GM23338 (cell line): ENCODE measurements at regions not wholly inside any gene's neighbourhood (a gene's known extent, or its start where the extent isn't known, plus 50 kb on each side); places are given as distances from the start of the nearest gene placed in this dataset.

Experiments used
- ATAC-seq: fragments of 200-7000 bp; cut with Tn5 transposase; 3 replicates; pipeline ENCODE4 v1.9.1; 2020
- DNase-seq: peaks from one replicate; pipeline ENCODE4 v3.0.0-alpha.2; 2015; ENCODE audit warnings: low spot score
- H2AFZ ChIP-seq: fragments of 200-600 bp; sonication (generic); 2 replicates; pipeline ENCODE4 v1.8.0; 2016; ENCODE audit warnings: antibody characterized with exemption, mild to moderate bottlenecking, moderate library complexity
- H3F3A ChIP-seq: fragments of 200-600 bp; sonication (generic); replicated peaks from 2 replicates; pipeline ENCODE4 v1.8.0; 2017; ENCODE audit warnings: antibody characterized with exemption, mixed run types, low read depth
- H3K27ac ChIP-seq: fragments of 200-600 bp; sonication (generic); 2 replicates; pipeline ENCODE4 v1.6.1; 2016; ENCODE audit warnings: low read depth
- H3K27me3 ChIP-seq: fragments of 200-600 bp; sonication (generic); 2 replicates; pipeline ENCODE4 v1.8.0; 2016; ENCODE audit warnings: mild to moderate bottlenecking, mixed run types, moderate library complexity; ENCODE audit not compliant: insufficient read depth
- H3K36me3 ChIP-seq: fragments of 200-600 bp; sonication (generic); 2 replicates; pipeline ENCODE4 v1.8.0; 2016; ENCODE audit warnings: mild to moderate bottlenecking; ENCODE audit not compliant: insufficient read depth
- H3K4me1 ChIP-seq: fragments of 200-600 bp; sonication (generic); 2 replicates; pipeline ENCODE4 v1.8.0; 2016; ENCODE audit warnings: mild to moderate bottlenecking, moderate library complexity; ENCODE audit not compliant: insufficient read depth
- H3K4me2 ChIP-seq: fragments of 200-600 bp; sonication (generic); 2 replicates; pipeline ENCODE4 v1.7.1; 2017; ENCODE audit warnings: mixed run types
- H3K4me3 ChIP-seq: fragments of 200-600 bp; sonication (generic); 2 replicates; pipeline ENCODE4 v1.6.1; 2016; ENCODE audit warnings: mixed run types
- H3K79me2 ChIP-seq: fragments of 200-600 bp; sonication (generic); replicated peaks from 2 replicates; pipeline ENCODE4 v1.8.0; 2017; ENCODE audit warnings: mild to moderate bottlenecking; ENCODE audit not compliant: insufficient read depth
- H3K9me2 ChIP-seq: fragments of 200-600 bp; sonication (generic); 2 replicates; pipeline ENCODE4 v1.8.0; 2017; ENCODE audit not compliant: insufficient read depth
- H4K20me1 ChIP-seq: fragments of 200-600 bp; sonication (generic); replicated peaks from 2 replicates; pipeline ENCODE4 v1.8.0; 2017; ENCODE audit warnings: mild to moderate bottlenecking; ENCODE audit not compliant: insufficient read depth
- H3K27ac Mint-ChIP-seq: 2 replicates; pipeline ENCODE4 v1.8.0; 2020; ENCODE audit warnings: inconsistent platforms, mild to moderate bottlenecking, moderate library complexity, mixed read lengths
- H3K27me3 Mint-ChIP-seq: 3 replicates; pipeline ENCODE4 v1.8.0; 2022; ENCODE audit warnings: low read depth, mild to moderate bottlenecking, moderate library complexity, mixed read lengths, inconsistent platforms; ENCODE audit not compliant: insufficient read depth, poor library complexity
- H3K36me3 Mint-ChIP-seq: 3 replicates; pipeline ENCODE4 v1.8.0; 2021; ENCODE audit warnings: low read depth, mild to moderate bottlenecking, inconsistent platforms, moderate library complexity, mixed read lengths
- H3K4me1 Mint-ChIP-seq: 3 replicates; pipeline ENCODE4 v1.8.0; 2020; ENCODE audit warnings: mild to moderate bottlenecking, inconsistent platforms, mixed read lengths
- H3K4me3 Mint-ChIP-seq: 3 replicates; pipeline ENCODE4 v1.8.0; 2021; ENCODE audit warnings: moderate library complexity, mild to moderate bottlenecking, inconsistent platforms, mixed read lengths
- H3K9me3 Mint-ChIP-seq: 3 replicates; pipeline ENCODE4 v1.8.0; 2020; ENCODE audit warnings: moderate library complexity, mild to moderate bottlenecking, inconsistent platforms, mixed read lengths
- ETS1 ChIP-seq: IDR thresholded peaks from 2 replicates; pipeline ENCODE4 v1.6.1; 2016; ENCODE audit warnings: antibody characterized with exemption
- EZH2 ChIP-seq: fragments of 200-600 bp; sonication (generic); IDR thresholded peaks from one replicate; pipeline ENCODE4 v1.8.0; 2017; ENCODE audit warnings: antibody characterized with exemption, mild to moderate bottlenecking, low read depth; ENCODE audit not compliant: unreplicated experiment
- EZH2phosphoT487 ChIP-seq: fragments of 200-600 bp; sonication (generic); IDR thresholded peaks from one replicate; pipeline ENCODE4 v1.8.1; 2018; ENCODE audit warnings: antibody characterized with exemption; ENCODE audit not compliant: unreplicated experiment
- JUNB ChIP-seq: IDR thresholded peaks from one replicate; pipeline ENCODE4 v1.6.1; 2016; ENCODE audit warnings: antibody characterized with exemption; ENCODE audit not compliant: unreplicated experiment
- NANOG ChIP-seq: IDR thresholded peaks from 2 replicates; pipeline ENCODE4 v1.6.1; 2016; ENCODE audit warnings: antibody characterized with exemption, borderline replicate concordance
- POLR2AphosphoS5 ChIP-seq: IDR thresholded peaks from 2 replicates; pipeline ENCODE4 v1.6.1; 2016; ENCODE audit warnings: antibody characterized with exemption, low read depth
- REST ChIP-seq: IDR thresholded peaks from one replicate; pipeline ENCODE4 v1.6.1; 2018; ENCODE audit warnings: antibody characterized with exemption; ENCODE audit not compliant: unreplicated experiment
- STAT1 ChIP-seq: IDR thresholded peaks from one replicate; pipeline ENCODE4 v1.6.1; 2016; ENCODE audit warnings: antibody characterized with exemption; ENCODE audit not compliant: unreplicated experiment
- TF ChIP-seq, protein P1 (sequence below): fragments of 250-450 bp; sonication (Bioruptor Pico); IDR thresholded peaks from 2 replicates; pipeline ENCODE4 v1.5.0; 2020; ENCODE audit warnings: mild to moderate bottlenecking, moderate library complexity
- TF ChIP-seq, protein P2 (sequence below), 2 experiments: fragments of 200-600 bp in 1 of 2; sonication (generic) in 1 of 2; conservative IDR thresholded peaks; 2 replicates each; pipeline versions ENCODE4 v1.5.1 to v1.6.1; 2016 to 2017; ENCODE audit warnings: antibody characterized with exemption in 2 of 2, low read depth in 2 of 2, mild to moderate bottlenecking in 2 of 2, moderate library complexity in 1 of 2

DNA sequence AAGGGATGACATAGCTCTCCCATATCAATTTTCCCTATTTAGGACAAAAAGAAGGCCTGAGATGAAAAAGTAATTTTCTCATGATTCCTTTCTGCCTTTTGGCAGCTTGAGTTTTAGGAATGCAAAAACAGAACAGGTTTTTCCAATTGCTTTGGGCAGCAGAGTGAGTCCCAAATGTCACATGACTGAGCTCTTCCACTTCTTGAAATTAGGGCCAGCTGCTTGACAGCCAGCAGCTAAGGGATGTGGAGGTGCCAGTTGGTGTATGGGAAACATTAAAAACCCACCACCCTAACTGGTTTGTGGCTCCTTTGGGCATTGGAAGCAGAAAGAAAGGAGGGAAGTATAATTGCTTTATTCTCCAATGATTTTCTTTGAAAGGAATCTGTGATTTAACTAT lies 133.8 kb upstream of the FAM20A start (continued):
- TF ChIP-seq, protein P1, sequence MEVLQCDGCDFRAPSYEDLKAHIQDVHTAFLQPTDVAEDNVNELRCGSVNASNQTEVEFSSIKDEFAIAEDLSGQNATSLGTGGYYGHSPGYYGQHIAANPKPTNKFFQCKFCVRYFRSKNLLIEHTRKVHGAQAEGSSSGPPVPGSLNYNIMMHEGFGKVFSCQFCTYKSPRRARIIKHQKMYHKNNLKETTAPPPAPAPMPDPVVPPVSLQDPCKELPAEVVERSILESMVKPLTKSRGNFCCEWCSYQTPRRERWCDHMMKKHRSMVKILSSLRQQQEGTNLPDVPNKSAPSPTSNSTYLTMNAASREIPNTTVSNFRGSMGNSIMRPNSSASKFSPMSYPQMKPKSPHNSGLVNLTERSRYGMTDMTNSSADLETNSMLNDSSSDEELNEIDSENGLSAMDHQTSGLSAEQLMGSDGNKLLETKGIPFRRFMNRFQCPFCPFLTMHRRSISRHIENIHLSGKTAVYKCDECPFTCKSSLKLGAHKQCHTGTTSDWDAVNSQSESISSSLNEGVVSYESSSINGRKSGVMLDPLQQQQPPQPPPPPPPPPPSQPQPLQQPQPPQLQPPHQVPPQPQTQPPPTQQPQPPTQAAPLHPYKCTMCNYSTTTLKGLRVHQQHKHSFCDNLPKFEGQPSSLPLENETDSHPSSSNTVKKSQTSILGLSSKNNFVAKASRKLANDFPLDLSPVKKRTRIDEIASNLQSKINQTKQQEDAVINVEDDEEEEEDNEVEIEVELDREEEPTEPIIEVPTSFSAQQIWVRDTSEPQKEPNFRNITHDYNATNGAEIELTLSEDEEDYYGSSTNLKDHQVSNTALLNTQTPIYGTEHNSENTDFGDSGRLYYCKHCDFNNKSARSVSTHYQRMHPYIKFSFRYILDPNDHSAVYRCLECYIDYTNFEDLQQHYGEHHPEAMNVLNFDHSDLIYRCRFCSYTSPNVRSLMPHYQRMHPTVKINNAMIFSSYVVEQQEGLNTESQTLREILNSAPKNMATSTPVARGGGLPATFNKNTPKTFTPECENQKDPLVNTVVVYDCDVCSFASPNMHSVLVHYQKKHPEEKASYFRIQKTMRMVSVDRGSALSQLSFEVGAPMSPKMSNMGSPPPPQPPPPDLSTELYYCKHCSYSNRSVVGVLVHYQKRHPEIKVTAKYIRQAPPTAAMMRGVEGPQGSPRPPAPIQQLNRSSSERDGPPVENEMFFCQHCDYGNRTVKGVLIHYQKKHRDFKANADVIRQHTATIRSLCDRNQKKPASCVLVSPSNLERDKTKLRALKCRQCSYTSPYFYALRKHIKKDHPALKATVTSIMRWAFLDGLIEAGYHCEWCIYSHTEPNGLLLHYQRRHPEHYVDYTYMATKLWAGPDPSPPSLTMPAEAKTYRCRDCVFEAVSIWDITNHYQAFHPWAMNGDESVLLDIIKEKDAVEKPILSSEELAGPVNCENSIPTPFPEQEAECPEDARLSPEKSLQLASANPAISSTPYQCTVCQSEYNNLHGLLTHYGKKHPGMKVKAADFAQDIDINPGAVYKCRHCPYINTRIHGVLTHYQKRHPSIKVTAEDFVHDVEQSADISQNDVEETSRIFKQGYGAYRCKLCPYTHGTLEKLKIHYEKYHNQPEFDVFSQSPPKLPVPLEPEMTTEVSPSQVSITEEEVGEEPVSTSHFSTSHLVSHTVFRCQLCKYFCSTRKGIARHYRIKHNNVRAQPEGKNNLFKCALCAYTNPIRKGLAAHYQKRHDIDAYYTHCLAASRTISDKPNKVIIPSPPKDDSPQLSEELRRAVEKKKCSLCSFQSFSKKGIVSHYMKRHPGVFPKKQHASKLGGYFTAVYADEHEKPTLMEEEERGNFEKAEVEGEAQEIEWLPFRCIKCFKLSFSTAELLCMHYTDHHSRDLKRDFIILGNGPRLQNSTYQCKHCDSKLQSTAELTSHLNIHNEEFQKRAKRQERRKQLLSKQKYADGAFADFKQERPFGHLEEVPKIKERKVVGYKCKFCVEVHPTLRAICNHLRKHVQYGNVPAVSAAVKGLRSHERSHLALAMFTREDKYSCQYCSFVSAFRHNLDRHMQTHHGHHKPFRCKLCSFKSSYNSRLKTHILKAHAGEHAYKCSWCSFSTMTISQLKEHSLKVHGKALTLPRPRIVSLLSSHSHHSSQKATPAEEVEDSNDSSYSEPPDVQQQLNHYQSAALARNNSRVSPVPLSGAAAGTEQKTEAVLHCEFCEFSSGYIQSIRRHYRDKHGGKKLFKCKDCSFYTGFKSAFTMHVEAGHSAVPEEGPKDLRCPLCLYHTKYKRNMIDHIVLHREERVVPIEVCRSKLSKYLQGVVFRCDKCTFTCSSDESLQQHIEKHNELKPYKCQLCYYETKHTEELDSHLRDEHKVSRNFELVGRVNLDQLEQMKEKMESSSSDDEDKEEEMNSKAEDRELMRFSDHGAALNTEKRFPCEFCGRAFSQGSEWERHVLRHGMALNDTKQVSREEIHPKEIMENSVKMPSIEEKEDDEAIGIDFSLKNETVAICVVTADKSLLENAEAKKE (CRISPR knock-in tag): no peak
- TF ChIP-seq EZH2phosphoT487: no peak
- TF ChIP-seq ETS1: no peak
- no peak for TF ChIP-seq NANOG
- TF ChIP-seq POLR2AphosphoS5: no peak

GRCh38 chr17:68734187-68734900 lies 133.2 kb upstream of the FAM20A start:
- peaks cover 2% of the 10 kb centered on the region for H3K27me3 Mint-ChIP-seq
- TF ChIP-seq POLR2AphosphoS5 (no peak), JUNB (no peak), STAT1 (no peak), EZH2 (no peak), NANOG (no peak), ETS1 (no peak), REST (no peak), EZH2phosphoT487 (no peak)
- TF ChIP-seq, protein P2, sequence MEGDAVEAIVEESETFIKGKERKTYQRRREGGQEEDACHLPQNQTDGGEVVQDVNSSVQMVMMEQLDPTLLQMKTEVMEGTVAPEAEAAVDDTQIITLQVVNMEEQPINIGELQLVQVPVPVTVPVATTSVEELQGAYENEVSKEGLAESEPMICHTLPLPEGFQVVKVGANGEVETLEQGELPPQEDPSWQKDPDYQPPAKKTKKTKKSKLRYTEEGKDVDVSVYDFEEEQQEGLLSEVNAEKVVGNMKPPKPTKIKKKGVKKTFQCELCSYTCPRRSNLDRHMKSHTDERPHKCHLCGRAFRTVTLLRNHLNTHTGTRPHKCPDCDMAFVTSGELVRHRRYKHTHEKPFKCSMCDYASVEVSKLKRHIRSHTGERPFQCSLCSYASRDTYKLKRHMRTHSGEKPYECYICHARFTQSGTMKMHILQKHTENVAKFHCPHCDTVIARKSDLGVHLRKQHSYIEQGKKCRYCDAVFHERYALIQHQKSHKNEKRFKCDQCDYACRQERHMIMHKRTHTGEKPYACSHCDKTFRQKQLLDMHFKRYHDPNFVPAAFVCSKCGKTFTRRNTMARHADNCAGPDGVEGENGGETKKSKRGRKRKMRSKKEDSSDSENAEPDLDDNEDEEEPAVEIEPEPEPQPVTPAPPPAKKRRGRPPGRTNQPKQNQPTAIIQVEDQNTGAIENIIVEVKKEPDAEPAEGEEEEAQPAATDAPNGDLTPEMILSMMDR (conservative IDR thresholded peaks at IDR 0.05; ENCODE audit: low read depth in 2 of 2): no peak

More at GRCh38 chr17:68734187-68734900, 133.2 kb upstream of the FAM20A start:
- Mint-ChIP-seq H3K4me3 (no peak overlapping the region), H3K4me1 (peaks cover 28% of the 10 kb centered on the region), H3K9me3 (peaks cover 44% of the 10 kb centered on the region), H3K27ac (no peak overlapping the region), H3K36me3 (peaks cover 43% of the 10 kb centered on the region)
- Histone ChIP-seq H3K36me3 (peaks cover 7% of the 10 kb centered on the region; the same call in 1 of the 2 replicates), H3K79me2 (no peaks in the 10 kb centered on the region), H2AFZ (no peak overlapping the region), H3K27ac (no peak overlapping the region), H3K9me2 (peaks cover 9% of the 10 kb centered on the region; the same call in 1 of the 2 replicates), H3K4me3 (no peak overlapping the region), H3F3A (no peaks in the 10 kb centered on the region), H3K4me1 (peaks cover 18% of the 10 kb centered on the region), H3K27me3 (no peaks in the 10 kb centered on the region), H4K20me1 (no peaks in the 10 kb centered on the region), H3K4me2 (no peak overlapping the region)
- DNase-seq: peak; percentile 25
- ATAC-seq: no peak
